Liver (tissue), 8 donors: ENCODE measurements at regions not wholly inside any gene's neighbourhood (a gene's known extent, or its start where the extent isn't known, plus 50 kb on each side); places are given as distances from the start of the nearest gene placed in this dataset.

Source experiments
- DNase-seq: peaks from one replicate; pipeline ENCODE4 v3.0.0-alpha.2; 2017; ENCODE audit warnings: low spot score
- H3K27ac ChIP-seq, 2 donors: one replicate each; pipeline ENCODE4 v1.7.0; 2013; ENCODE audit warnings: inconsistent platforms in 2 of 2, low read length in 2 of 2, control low read depth in 1 of 2, low read depth in 1 of 2, mild to moderate bottlenecking in 1 of 2
- H3K27me3 ChIP-seq, 4 donors: one replicate each; pipeline versions ENCODE4 v1.6.1 to v1.7.0; 2013; ENCODE audit warnings: low read length in 3 of 4, inconsistent platforms in 1 of 4, mild to moderate bottlenecking in 1 of 4, moderate library complexity in 1 of 4; ENCODE audit not compliant: control insufficient read depth in 4 of 4, insufficient read depth in 4 of 4
- H3K36me3 ChIP-seq, 4 donors: one replicate each; pipeline versions ENCODE4 v1.6.1 to v1.7.0; 2013; ENCODE audit warnings: low read length in 3 of 4, mild to moderate bottlenecking in 3 of 4, low read depth in 1 of 4, moderate library complexity in 1 of 4; ENCODE audit not compliant: control insufficient read depth in 4 of 4, insufficient read depth in 3 of 4
- H3K4me1 ChIP-seq, 4 donors: one replicate each; pipeline versions ENCODE4 v1.6.1 to v1.7.0; 2013; ENCODE audit warnings: low read length in 3 of 4, mild to moderate bottlenecking in 3 of 4, moderate library complexity in 1 of 4; ENCODE audit not compliant: control insufficient read depth in 4 of 4, insufficient read depth in 4 of 4
- H3K4me3 ChIP-seq, 3 donors: one replicate each; pipeline versions ENCODE4 v1.6.1 to v1.7.0; 2013; ENCODE audit warnings: low read length in 3 of 3, control low read depth in 1 of 3, low read depth in 1 of 3, mild to moderate bottlenecking in 1 of 3
- H3K9ac ChIP-seq, 2 donors: one replicate each; pipeline ENCODE4 v1.7.0; 2013; ENCODE audit warnings: low read length in 2 of 2, mild to moderate bottlenecking in 2 of 2, moderate library complexity in 2 of 2, control low read depth in 1 of 2, low read depth in 1 of 2
- H3K9me3 ChIP-seq, 4 donors: one replicate each; pipeline versions ENCODE4 v1.6.1 to v1.7.0; 2013; ENCODE audit warnings: low read length in 3 of 4; ENCODE audit not compliant: control insufficient read depth in 4 of 4
- ATF3 ChIP-seq: IDR thresholded peaks from 2 replicates; pipeline ENCODE4 v1.6.1; 2016; ENCODE audit warnings: antibody characterized with exemption
- CTCF ChIP-seq: fragments of 150-350 bp; IDR thresholded peaks from 2 replicates; pipeline ENCODE4 v1.5.1; 2017; ENCODE audit warnings: improper control_type of control experiment, low read depth, low read length; ENCODE audit not compliant: missing input control
- FOXA1 ChIP-seq: IDR thresholded peaks from 2 replicates; pipeline ENCODE4 v1.6.1; 2016; ENCODE audit warnings: antibody characterized with exemption
- FOXA2 ChIP-seq: IDR thresholded peaks from 2 replicates; pipeline ENCODE4 v1.6.1; 2016; ENCODE audit warnings: antibody characterized with exemption
- GABPA ChIP-seq, 2 donors: IDR thresholded peaks in 1 of 2; conservative IDR thresholded peaks in 1 of 2; 2 replicates each; pipeline ENCODE4 v1.6.1; 2016; ENCODE audit warnings: antibody characterized with exemption in 2 of 2, mild to moderate bottlenecking in 1 of 2, moderate library complexity in 1 of 2
- HNF4A ChIP-seq, 2 donors: conservative IDR thresholded peaks; 2 replicates each; pipeline ENCODE4 v1.6.1; 2016; ENCODE audit warnings: antibody characterized with exemption in 2 of 2, mild to moderate bottlenecking in 2 of 2
- HNF4G ChIP-seq: IDR thresholded peaks from 2 replicates; pipeline ENCODE4 v1.6.1; 2016; ENCODE audit warnings: antibody characterized with exemption
- JUND ChIP-seq, 2 donors: IDR thresholded peaks; 2 replicates each; pipeline ENCODE4 v1.6.1; 2016; ENCODE audit warnings: antibody characterized with exemption in 2 of 2
- MAX ChIP-seq: IDR thresholded peaks from 2 replicates; pipeline ENCODE4 v1.6.1; 2016; ENCODE audit warnings: antibody characterized with exemption
- NR2F2 ChIP-seq: IDR thresholded peaks from 2 replicates; pipeline ENCODE4 v1.6.1; 2016; ENCODE audit warnings: antibody characterized with exemption
- RAD21 ChIP-seq, 2 donors: IDR thresholded peaks; 2 replicates each; pipeline ENCODE4 v1.6.1; 2016; ENCODE audit warnings: antibody characterized with exemption in 2 of 2, mild to moderate bottlenecking in 2 of 2
- REST ChIP-seq: IDR thresholded peaks from 2 replicates; pipeline ENCODE4 v1.6.1; 2016; ENCODE audit warnings: antibody characterized with exemption, mild to moderate bottlenecking
- RXRA ChIP-seq, 2 donors: IDR thresholded peaks; 2 replicates each; pipeline ENCODE4 v1.6.1; 2017 to 2018; ENCODE audit warnings: antibody characterized with exemption in 2 of 2, mild to moderate bottlenecking in 1 of 2
- SP1 ChIP-seq: IDR thresholded peaks from 2 replicates; pipeline ENCODE4 v1.6.1; 2018; ENCODE audit warnings: antibody characterized with exemption, mild to moderate bottlenecking
- TAF1 ChIP-seq: conservative IDR thresholded peaks from 2 replicates; pipeline ENCODE4 v1.6.1; 2016; ENCODE audit warnings: antibody characterized with exemption, mild to moderate bottlenecking
- YY1 ChIP-seq: IDR thresholded peaks from 2 replicates; pipeline ENCODE4 v1.6.1; 2016; ENCODE audit warnings: antibody characterized with exemption, mild to moderate bottlenecking
- ZBTB33 ChIP-seq: IDR thresholded peaks from 2 replicates; pipeline ENCODE4 v1.6.1; 2016; ENCODE audit warnings: antibody characterized with exemption
- WGBS: extraction: QIAGEN DNeasy Blood & Tissue Kit; methylation state at CpG from one replicate; pipeline ENCODE4 v1.1.7; 2013; 5-methylcytosine and 5-hydroxymethylcytosine counted together
- donor health status: healthy.
- donor health status: healthy.
- donor health status: healthy.
- donor health status: healthy.
- donor health status: healthy.

GRCh38 chr7:131072505-131073091 lies 255.1 kb upstream of the MKLN1 start:
- peak overlapping the region; percentile 75 to 82 for H3K27ac ChIP-seq
- H3K9me3 ChIP-seq, result no peaks in the 10 kb centered on the region
- peaks cover 7 to 55% (median 43%) of the 10 kb centered on the region in 4 donors for H3K4me1 ChIP-seq
- no peak for DNase-seq
- no peak for TF ChIP-seq NR2F2
- no peak for TF ChIP-seq FOXA2
- no peak for TF ChIP-seq ZBTB33
- no peak for TF ChIP-seq FOXA1
- no peak for TF ChIP-seq MAX
- TF ChIP-seq HNF4A (conservative IDR thresholded peaks at IDR 0.05), result no peak
- no peak for TF ChIP-seq CTCF
- TF ChIP-seq REST, result no peak
- no peak for TF ChIP-seq RAD21 (IDR thresholded peaks at IDR 0.05)
- no peak for TF ChIP-seq HNF4G
- TF ChIP-seq GABPA (IDR thresholded peaks at IDR 0.05 in 1 of 2, conservative IDR thresholded peaks at IDR 0.05 in 1 of 2), result no peak
- TF ChIP-seq SP1, result no peak
- no peak for TF ChIP-seq RXRA (IDR thresholded peaks at IDR 0.05)
- TF ChIP-seq JUND (IDR thresholded peaks at IDR 0.05), result no peak
- H3K4me3 ChIP-seq, result peak overlapping the region in 1 of 3 donors; percentile 8
- WGBS, result 35% methylated on average over 5 of the region's 5 CpGs
- H3K27me3 ChIP-seq, result no peaks in the 10 kb centered on the region
- H3K36me3 ChIP-seq, result peaks cover 0 to 4% (median 0%) of the 10 kb centered on the region in 4 donors
- H3K9ac ChIP-seq, result peak overlapping the region; percentile 3 to 36

GRCh38 chr7:131074043-131074442 lies 253.6 kb upstream of the MKLN1 start:
- H3K4me1 ChIP-seq, result peaks cover 7 to 53% (median 41%) of the 10 kb centered on the region in 4 donors
- 98% methylated on average over 1 of the region's 1 CpG for WGBS
- no peak overlapping the region for H3K9ac ChIP-seq
- no peaks in the 10 kb centered on the region for H3K27me3 ChIP-seq
- H3K4me3 ChIP-seq, result no peak overlapping the region
- no peaks in the 10 kb centered on the region for H3K9me3 ChIP-seq
- H3K27ac ChIP-seq, result peak overlapping the region; percentile 2 to 31
- no peak for DNase-seq
- peaks cover 0 to 3% (median 0%) of the 10 kb centered on the region in 4 donors for H3K36me3 ChIP-seq
- TF ChIP-seq REST (no peak), HNF4G (no peak), GABPA (IDR thresholded peaks at IDR 0.05 in 1 of 2, conservative IDR thresholded peaks at IDR 0.05 in 1 of 2) (no peak), FOXA1 (no peak), YY1 (no peak), CTCF (no peak), NR2F2 (no peak), SP1 (no peak), RXRA (IDR thresholded peaks at IDR 0.05) (no peak), FOXA2 (no peak), HNF4A (conservative IDR thresholded peaks at IDR 0.05) (no peak), TAF1 (no peak), JUND (IDR thresholded peaks at IDR 0.05) (no peak), ATF3 (no peak)
